ENCODE measurements at regions not wholly inside any gene's neighbourhood (a gene's known extent, or its start where the extent isn't known, plus 50 kb on each side); places are given as distances from the start of the nearest gene placed in this dataset.
A peak's percentile ranks its signal among the peaks of the same experiment; 100 is the strongest.

GRCh38 chr13:60286707-60287106, 110.3 kb upstream of the TDRD3 start:
- no peak for DNase-seq (ENCODE audit: low read depth)

DNA sequence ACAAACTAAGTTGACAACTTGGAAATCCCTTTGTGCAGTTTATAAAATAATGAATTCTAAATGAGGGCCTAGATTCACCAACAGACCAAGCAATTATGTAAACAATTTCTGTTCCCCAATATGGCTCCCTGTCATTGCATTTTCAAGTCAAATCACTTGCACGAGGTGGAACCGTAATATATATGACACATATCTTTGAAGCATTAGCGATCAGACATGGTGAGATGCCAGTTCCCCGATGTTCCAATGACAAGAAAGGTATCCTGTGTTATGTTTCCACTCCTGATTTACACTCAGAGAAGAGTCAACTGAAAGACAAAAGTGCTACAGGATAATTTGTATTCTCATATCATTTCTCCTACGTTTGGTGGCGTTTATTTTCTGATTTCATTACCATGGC, 108.5 kb upstream of the TDRD3 start:
- DNase-seq (ENCODE audit: low read depth), result no peak

DNA sequence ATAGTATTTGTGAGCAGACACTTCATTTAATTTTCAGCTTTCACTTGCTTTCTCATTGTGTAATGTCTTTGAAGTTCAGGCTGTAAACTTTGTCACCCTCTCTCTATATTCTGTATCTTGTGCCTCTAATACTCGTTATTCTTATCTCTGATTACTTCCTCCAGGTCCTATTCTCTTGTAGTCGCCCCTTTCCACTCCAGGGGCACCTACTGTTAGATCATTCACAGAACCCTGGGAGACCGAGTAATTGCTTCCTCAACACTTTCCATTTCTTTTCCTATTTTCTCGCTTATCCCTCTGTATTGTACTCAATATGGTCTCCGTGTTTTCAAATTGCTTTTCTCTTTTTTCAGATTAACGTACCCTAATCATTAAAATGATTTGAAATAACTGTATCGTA, 93.9 kb upstream of the TDRD3 start:
- no peak for DNase-seq (ENCODE audit: low read depth)

DNA sequence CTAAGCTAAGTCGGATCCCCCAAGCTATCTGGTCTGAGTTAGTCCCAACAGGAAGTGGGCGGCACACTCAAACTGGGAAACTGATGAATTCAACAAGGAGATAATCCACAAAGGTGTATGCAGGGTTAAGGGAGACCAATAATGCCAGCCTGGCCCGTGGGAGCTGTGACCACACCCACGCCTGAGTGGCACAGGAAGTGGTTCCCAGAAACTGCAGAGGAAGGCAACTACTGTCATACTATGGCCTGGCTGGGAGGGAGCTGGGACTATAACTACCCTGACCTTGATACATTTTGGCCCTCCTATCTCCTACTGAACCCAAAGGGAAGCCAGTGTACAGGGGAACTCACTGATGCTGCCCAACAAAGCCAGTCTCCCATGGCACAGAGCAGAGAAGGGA, 85.5 kb upstream of the TDRD3 start:
- DNase-seq (ENCODE audit: low read depth), result no peak

- no peak for DNase-seq (ENCODE audit: low read depth)
These were observed 84.0 kb upstream of the TDRD3 start for GRCh38 chr13:60312851-60313505.

- no peak for DNase-seq (ENCODE audit: low read depth)
These were observed 78.8 kb upstream of the TDRD3 start for GRCh38 chr13:60318186-60318585.

- DNase-seq (ENCODE audit: low read depth), result no peak
These were observed 72.9 kb upstream of the TDRD3 start for GRCh38 chr13:60324131-60324530.

- no peak for DNase-seq (ENCODE audit: low read depth)
These were observed 70.7 kb upstream of the TDRD3 start for GRCh38 chr13:60326273-60326672.

GRCh38 chr13:60327511-60327910, 69.5 kb upstream of the TDRD3 start:
- DNase-seq (ENCODE audit: low read depth), result no peak

DNA sequence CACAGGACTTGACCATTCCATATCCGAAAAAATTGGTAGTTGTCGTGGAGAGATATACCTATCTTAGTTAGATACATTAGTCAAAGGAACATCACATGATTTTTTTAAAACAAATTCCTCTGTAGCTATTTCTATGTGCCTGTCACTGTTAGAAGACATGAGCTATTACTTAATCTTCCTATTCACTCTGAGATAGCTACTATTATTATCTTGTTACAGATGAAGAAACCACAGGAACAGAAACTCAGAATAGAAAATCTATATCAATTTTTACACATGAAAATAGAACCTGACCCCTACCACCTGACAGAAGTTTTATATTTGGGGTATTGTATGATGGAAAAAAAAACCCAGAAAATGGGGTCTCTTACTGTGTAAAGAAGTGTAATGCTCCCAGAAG, 68.9 kb upstream of the TDRD3 start:
- DNase-seq (ENCODE audit: low read depth), result peak; percentile 9

GRCh38 chr13:60329221-60329923, 67.6 kb upstream of the TDRD3 start:
- DNase-seq (ENCODE audit: low read depth), result peak; percentile 57

DNA sequence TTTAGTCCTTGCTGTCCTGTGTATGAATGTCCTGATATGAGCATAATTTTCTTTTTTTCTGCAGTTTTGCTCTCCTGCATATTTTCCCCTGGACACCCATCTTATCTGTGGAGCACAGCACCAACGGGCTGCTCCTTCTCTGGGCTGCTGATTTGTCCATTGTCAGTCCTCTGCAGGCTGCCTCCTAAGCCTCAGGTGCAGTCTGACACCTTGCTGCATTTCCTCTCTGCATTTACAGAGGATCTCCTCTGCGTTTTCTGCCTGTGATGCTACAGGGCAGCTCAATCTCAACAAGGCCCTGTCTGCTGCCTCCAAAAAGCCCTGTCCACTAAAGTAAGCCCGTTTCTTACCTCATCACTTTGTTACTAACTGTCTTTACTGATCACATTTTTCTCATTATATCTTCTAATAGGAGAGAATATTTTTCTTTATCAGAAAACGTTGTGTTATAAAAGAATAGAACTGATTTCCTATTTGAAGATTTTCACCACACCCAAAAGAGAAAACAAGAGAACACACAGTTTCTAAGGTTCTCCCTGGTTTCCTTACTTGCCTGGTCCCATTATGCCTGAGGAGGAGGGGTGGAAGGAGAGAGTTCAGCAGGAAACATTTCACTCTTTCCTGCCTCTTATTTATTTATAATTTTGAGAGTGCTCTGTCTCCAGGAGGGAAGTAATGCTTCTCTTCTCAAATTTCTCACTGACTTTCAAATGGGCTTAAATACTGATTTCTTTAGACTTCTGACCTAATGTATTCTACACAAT, 65.6 kb upstream of the TDRD3 start:
- DNase-seq (ENCODE audit: low read depth), result no peak

GRCh38 chr13:60332682-60333081, 64.3 kb upstream of the TDRD3 start:
- no peak for DNase-seq (ENCODE audit: low read depth)

- DNase-seq (ENCODE audit: low read depth), result no peak
These were observed 62.7 kb upstream of the TDRD3 start for GRCh38 chr13:60334310-60334709.

DNA sequence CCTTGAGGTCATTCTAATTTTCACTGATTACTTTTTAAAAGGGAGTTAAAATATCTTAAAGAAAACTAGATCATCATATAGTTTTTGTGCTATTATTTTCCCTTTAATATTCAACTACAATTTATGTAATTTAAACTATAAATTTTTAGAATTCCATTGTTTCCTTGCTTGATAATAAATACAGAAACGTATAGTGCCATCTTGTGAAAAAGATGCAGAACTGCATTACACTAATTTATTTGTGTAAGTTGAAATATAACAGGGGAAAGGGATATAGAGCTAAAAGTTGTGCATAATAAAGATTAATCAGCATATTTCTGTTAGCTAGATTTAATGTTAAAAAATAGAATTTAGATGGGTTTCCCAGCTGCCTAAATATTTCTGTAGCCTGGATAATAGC, 61.5 kb upstream of the TDRD3 start:
- peak; percentile 13 for DNase-seq (ENCODE audit: low read depth)

GRCh38 chr13:60338754-60339153, 58.3 kb upstream of the TDRD3 start:
- DNase-seq (ENCODE audit: low read depth), result no peak

- DNase-seq (ENCODE audit: low read depth), result no peak
These were observed 53.0 kb upstream of the TDRD3 start for GRCh38 chr13:60343978-60344377.

DNA sequence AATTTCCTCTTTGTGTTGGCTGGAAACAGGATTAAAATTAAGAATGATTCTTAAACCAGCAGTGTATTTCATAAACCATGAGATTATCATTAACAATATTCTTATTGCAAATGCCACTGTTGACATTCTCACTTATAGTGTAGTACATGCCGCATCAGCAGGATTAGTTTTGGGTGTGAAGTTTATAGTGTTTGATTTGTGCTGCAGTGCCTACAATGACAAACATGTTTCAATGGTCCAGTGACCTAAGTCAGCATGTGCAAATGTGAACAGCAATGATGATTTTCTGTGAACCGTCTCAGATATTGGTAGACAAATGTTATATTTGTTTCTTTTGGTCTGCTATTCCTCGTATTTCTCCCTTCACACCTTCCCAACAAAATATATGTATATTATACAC, 49.8 kb upstream of the TDRD3 start:
- DNase-seq (ENCODE audit: low read depth), result no peak

All from iris pigment epithelial cell (primary cell).